Inferior parietal cortex (tissue), 1 donor: ENCODE measurements at regions not wholly inside any gene's neighbourhood (a gene's known extent, or its start where the extent isn't known, plus 50 kb on each side); places are given as distances from the start of the nearest gene placed in this dataset.

Experiments used
- DNase-seq: peaks from one replicate; pipeline ENCODE4 v3.0.0-alpha.2; 2016; ENCODE audit errors: extremely low spot score

GRCh38 chr6:19454001-19454720, 383.0 kb upstream of the ID4 start:
- DNase-seq = no peak

- DNase-seq = no peak
Measured at GRCh38 chr6:19454721-19455392, 382.3 kb upstream of the ID4 start.

- DNase-seq = no peak
Measured at GRCh38 chr6:19463250-19463649, 373.9 kb upstream of the ID4 start.

GRCh38 chr6:19463925-19464324, 373.2 kb upstream of the ID4 start:
- DNase-seq = no peak

- no peak for DNase-seq
Measured at GRCh38 chr6:19465256-19465655, 371.9 kb upstream of the ID4 start.

- DNase-seq = no peak
Measured at GRCh38 chr6:19465760-19466159, 371.4 kb upstream of the ID4 start.

- DNase-seq = no peak
Measured at GRCh38 chr6:19470333-19470732, 366.8 kb upstream of the ID4 start.

- no peak for DNase-seq
Measured at GRCh38 chr6:19472153-19472552, 365.0 kb upstream of the ID4 start.

- no peak for DNase-seq
Measured at GRCh38 chr6:19472850-19473249, 364.3 kb upstream of the ID4 start.

- DNase-seq = no peak
Measured at GRCh38 chr6:19477563-19477962, 359.6 kb upstream of the ID4 start.

GRCh38 chr6:19478273-19478672, 358.9 kb upstream of the ID4 start:
- DNase-seq = no peak

- DNase-seq = no peak
Measured at GRCh38 chr6:19478992-19479391, 358.2 kb upstream of the ID4 start.

GRCh38 chr6:19479551-19479950, 357.6 kb upstream of the ID4 start:
- no peak for DNase-seq

GRCh38 chr6:19492636-19493405, 344.3 kb upstream of the ID4 start:
- no peak for DNase-seq

GRCh38 chr6:19501737-19502245, 335.4 kb upstream of the ID4 start:
- no peak for DNase-seq

GRCh38 chr6:19502301-19502700, 334.9 kb upstream of the ID4 start:
- no peak for DNase-seq

GRCh38 chr6:19515939-19516338, 321.2 kb upstream of the ID4 start:
- no peak for DNase-seq

- DNase-seq = no peak
Measured at GRCh38 chr6:19519941-19520340, 317.2 kb upstream of the ID4 start.

- no peak for DNase-seq
Measured at GRCh38 chr6:19524366-19525186, 312.6 kb upstream of the ID4 start.

- DNase-seq = no peak
Measured at GRCh38 chr6:19525673-19526072, 311.5 kb upstream of the ID4 start.

GRCh38 chr6:19530188-19530587, 307.0 kb upstream of the ID4 start:
- DNase-seq = no peak

- DNase-seq = no peak
Measured at GRCh38 chr6:19535351-19535750, 301.8 kb upstream of the ID4 start.
